Stimulated activated naive CD8-positive, alpha-beta T cell treated with anti-CD3 and anti-CD28 coated beads, Interleukin-15, amount 100 ng/mL, for 72 hours (primary cell): ENCODE measurements at regions not wholly inside any gene's neighbourhood (a gene's known extent, or its start where the extent isn't known, plus 50 kb on each side); places are given as distances from the start of the nearest gene placed in this dataset.
A peak's percentile ranks its signal among the peaks of the same experiment; 100 is the strongest.

Experiments used
- ATAC-seq: fragments of 150-1000 bp; cut with Tn5 transposase; 2 replicates; pipeline ENCODE4 v1.10.0; 2021; ENCODE audit warnings: mild to moderate bottlenecking, moderate library complexity
- DNase-seq, 2 donors: peaks; one replicate each; pipeline ENCODE4 v3.0.0; 2021 to 2022
- H3K27ac Mint-ChIP-seq, 2 donors: one replicate each; pipeline ENCODE4 v1.8.0; 2022; ENCODE audit warnings: mild to moderate bottlenecking in 2 of 2, mixed read lengths in 2 of 2, moderate library complexity in 2 of 2
- H3K27me3 Mint-ChIP-seq: one replicate; pipeline ENCODE4 v1.8.0; 2022; ENCODE audit warnings: mixed read lengths
- H3K4me1 Mint-ChIP-seq: one replicate; pipeline ENCODE4 v1.8.0; 2022; ENCODE audit warnings: mild to moderate bottlenecking, mixed read lengths
- H3K4me3 Mint-ChIP-seq, 2 donors: one replicate each; pipeline ENCODE4 v1.8.0; 2022; ENCODE audit warnings: mild to moderate bottlenecking in 2 of 2, mixed read lengths in 2 of 2, moderate library complexity in 1 of 2
- H3K9me3 Mint-ChIP-seq, 2 donors: one replicate each; pipeline ENCODE4 v1.8.0; 2022; ENCODE audit warnings: mixed read lengths in 2 of 2

- H3K4me3 Mint-ChIP-seq: no peak overlapping the region
- DNase-seq: no peak
- no peaks in the 10 kb centered on the region for H3K27me3 Mint-ChIP-seq
- no peaks in the 10 kb centered on the region for H3K4me1 Mint-ChIP-seq
- H3K9me3 Mint-ChIP-seq: peaks cover 0 to 3% of the 10 kb centered on the region in 2 donors
- ATAC-seq: no peak
- no peak overlapping the region for H3K27ac Mint-ChIP-seq
Measured at GRCh38 chr6:147001621-147002020, 202.6 kb upstream of the STXBP5 start.

- Mint-ChIP-seq H3K27me3 (no peaks in the 10 kb centered on the region), H3K4me3 (no peak overlapping the region), H3K27ac (no peak overlapping the region), H3K4me1 (no peaks in the 10 kb centered on the region), H3K9me3 (peaks cover 0 to 4% of the 10 kb centered on the region in 2 donors)
- no peak for DNase-seq
- ATAC-seq: no peak
Measured at GRCh38 chr6:147003186-147003585, 201.0 kb upstream of the STXBP5 start.

GRCh38 chr6:147005499-147005898 is 198.7 kb upstream of the STXBP5 start:
- no peak overlapping the region for H3K27ac Mint-ChIP-seq
- no peaks in the 10 kb centered on the region for H3K27me3 Mint-ChIP-seq
- DNase-seq: no peak
- no peak overlapping the region for H3K4me3 Mint-ChIP-seq
- peaks cover 7% of the 10 kb centered on the region for H3K4me1 Mint-ChIP-seq
- no peak for ATAC-seq
- peaks cover 4 to 16% of the 10 kb centered on the region in 2 donors for H3K9me3 Mint-ChIP-seq

- DNase-seq (no peak), ATAC-seq (no peak)
- Mint-ChIP-seq H3K4me1 (peaks cover 7% of the 10 kb centered on the region), H3K27ac (no peak overlapping the region), H3K27me3 (no peaks in the 10 kb centered on the region), H3K9me3 (peaks cover 4 to 16% of the 10 kb centered on the region in 2 donors), H3K4me3 (no peak overlapping the region)
Measured at GRCh38 chr6:147007441-147007840, 196.8 kb upstream of the STXBP5 start.

GRCh38 chr6:147009358-147009757 is 194.9 kb upstream of the STXBP5 start:
- H3K27ac Mint-ChIP-seq: no peak overlapping the region

GRCh38 chr6:147015674-147016073 is 188.5 kb upstream of the STXBP5 start:
- Mint-ChIP-seq H3K4me3 (no peak overlapping the region), H3K27me3 (no peaks in the 10 kb centered on the region), H3K4me1 (peaks cover 8% of the 10 kb centered on the region), H3K27ac (no peak overlapping the region), H3K9me3 (no peaks in the 10 kb centered on the region)
- ATAC-seq: no peak
- DNase-seq: no peak

More at GRCh38 chr6:147009358-147009757, 194.9 kb upstream of the STXBP5 start:
- DNase-seq (no peak), ATAC-seq (no peak)
- H3K4me1 Mint-ChIP-seq: peaks cover 7% of the 10 kb centered on the region
- H3K27me3 Mint-ChIP-seq: no peaks in the 10 kb centered on the region
- H3K9me3 Mint-ChIP-seq: peaks cover 4 to 16% of the 10 kb centered on the region in 2 donors
- no peak overlapping the region for H3K4me3 Mint-ChIP-seq

GRCh38 chr6:147016440-147016839 is 187.8 kb upstream of the STXBP5 start:
- no peak overlapping the region for H3K27ac Mint-ChIP-seq
- DNase-seq (no peak), ATAC-seq (peak; percentile 50)
- H3K27me3 Mint-ChIP-seq: no peaks in the 10 kb centered on the region
- H3K4me3 Mint-ChIP-seq: no peak overlapping the region
- H3K9me3 Mint-ChIP-seq: no peaks in the 10 kb centered on the region
- H3K4me1 Mint-ChIP-seq: peaks cover 8% of the 10 kb centered on the region

GRCh38 chr6:147017153-147017552 is 187.1 kb upstream of the STXBP5 start:
- no peaks in the 10 kb centered on the region for H3K27me3 Mint-ChIP-seq
- no peak for ATAC-seq
- peak overlapping the region; percentile 12 to 36 for H3K27ac Mint-ChIP-seq
- H3K4me3 Mint-ChIP-seq: no peak overlapping the region
- H3K9me3 Mint-ChIP-seq: no peaks in the 10 kb centered on the region
- peaks cover 8% of the 10 kb centered on the region for H3K4me1 Mint-ChIP-seq
- DNase-seq: no peak

- H3K27me3 Mint-ChIP-seq: no peaks in the 10 kb centered on the region
- H3K27ac Mint-ChIP-seq: no peak overlapping the region
- peaks cover 8% of the 10 kb centered on the region for H3K4me1 Mint-ChIP-seq
- DNase-seq (no peak), ATAC-seq (no peak)
- H3K4me3 Mint-ChIP-seq: no peak overlapping the region
- no peaks in the 10 kb centered on the region for H3K9me3 Mint-ChIP-seq
Measured at GRCh38 chr6:147019001-147019400, 185.2 kb upstream of the STXBP5 start.

GRCh38 chr6:147022041-147022440 is 182.2 kb upstream of the STXBP5 start:
- H3K27ac Mint-ChIP-seq: peak overlapping the region in 1 of 2 donors; percentile 3
- H3K4me3 Mint-ChIP-seq: no peak overlapping the region
- ATAC-seq (no peak), DNase-seq (no peak)
- H3K9me3 Mint-ChIP-seq: peaks cover 0 to 6% of the 10 kb centered on the region in 2 donors
- H3K4me1 Mint-ChIP-seq: no peaks in the 10 kb centered on the region
- H3K27me3 Mint-ChIP-seq: no peaks in the 10 kb centered on the region

- no peak for DNase-seq
- ATAC-seq: no peak
- Mint-ChIP-seq H3K27ac (no peak overlapping the region), H3K27me3 (no peaks in the 10 kb centered on the region), H3K9me3 (peaks cover 0 to 6% of the 10 kb centered on the region in 2 donors), H3K4me1 (no peaks in the 10 kb centered on the region), H3K4me3 (no peak overlapping the region)
Measured at GRCh38 chr6:147023148-147023547, 181.1 kb upstream of the STXBP5 start.

- H3K27ac Mint-ChIP-seq: no peak overlapping the region
- no peaks in the 10 kb centered on the region for H3K4me1 Mint-ChIP-seq
- H3K4me3 Mint-ChIP-seq: no peak overlapping the region
- ATAC-seq (no peak), DNase-seq (no peak)
- H3K9me3 Mint-ChIP-seq: peaks cover 0 to 6% of the 10 kb centered on the region in 2 donors
- H3K27me3 Mint-ChIP-seq: no peaks in the 10 kb centered on the region
Measured at GRCh38 chr6:147023581-147023980, 180.6 kb upstream of the STXBP5 start.

GRCh38 chr6:147029923-147030322 is 174.3 kb upstream of the STXBP5 start:
- no peak overlapping the region for H3K27ac Mint-ChIP-seq
- H3K27me3 Mint-ChIP-seq: no peaks in the 10 kb centered on the region
- no peaks in the 10 kb centered on the region for H3K4me1 Mint-ChIP-seq
- H3K4me3 Mint-ChIP-seq: no peak overlapping the region
- no peak for ATAC-seq
- H3K9me3 Mint-ChIP-seq: peaks cover 0 to under 1% of the 10 kb centered on the region in 2 donors
- DNase-seq: no peak

- no peaks in the 10 kb centered on the region for H3K27me3 Mint-ChIP-seq
- DNase-seq: no peak
- no peak overlapping the region for H3K27ac Mint-ChIP-seq
- H3K4me1 Mint-ChIP-seq: no peaks in the 10 kb centered on the region
- no peaks in the 10 kb centered on the region for H3K9me3 Mint-ChIP-seq
- no peak overlapping the region for H3K4me3 Mint-ChIP-seq
- no peak for ATAC-seq
Measured at GRCh38 chr6:147033267-147033666, 170.9 kb upstream of the STXBP5 start.

- Mint-ChIP-seq H3K27ac (no peak overlapping the region), H3K27me3 (no peaks in the 10 kb centered on the region), H3K4me1 (no peaks in the 10 kb centered on the region), H3K9me3 (no peaks in the 10 kb centered on the region), H3K4me3 (no peak overlapping the region)
- ATAC-seq: no peak
- no peak for DNase-seq
Measured at GRCh38 chr6:147035886-147036285, 168.3 kb upstream of the STXBP5 start.

- DNase-seq (no peak), ATAC-seq (no peak)
- Mint-ChIP-seq H3K4me3 (no peak overlapping the region), H3K4me1 (no peaks in the 10 kb centered on the region), H3K27ac (no peak overlapping the region), H3K27me3 (no peaks in the 10 kb centered on the region), H3K9me3 (peaks cover 4 to 8% of the 10 kb centered on the region in 2 donors)
Measured at GRCh38 chr6:147037881-147038280, 166.3 kb upstream of the STXBP5 start.

GRCh38 chr6:147040121-147040910 is 163.9 kb upstream of the STXBP5 start:
- no peak overlapping the region for H3K4me3 Mint-ChIP-seq
- no peaks in the 10 kb centered on the region for H3K4me1 Mint-ChIP-seq
- peaks cover 20 to 21% of the 10 kb centered on the region in 2 donors for H3K9me3 Mint-ChIP-seq
- H3K27ac Mint-ChIP-seq: no peak overlapping the region
- H3K27me3 Mint-ChIP-seq: no peaks in the 10 kb centered on the region
- DNase-seq: no peak
- ATAC-seq: no peak
